ENCODE measurements at regions not wholly inside any gene's neighbourhood (a gene's known extent, or its start where the extent isn't known, plus 50 kb on each side); places are given as distances from the start of the nearest gene placed in this dataset.

- no peak for TF ChIP-seq CTCF (IDR thresholded peaks at IDR 0.05; ENCODE audit: insufficient read depth in 1 of 2, low read depth in 1 of 2, low read length in 1 of 2, severe bottlenecking in 1 of 2, unreplicated experiment in 1 of 2)
- Histone ChIP-seq H3K9me3 (no peaks in the 10 kb centered on the region), H3K36me3 (ENCODE audit: control insufficient read depth, insufficient read depth, low read length) (no peaks in the 10 kb centered on the region), H3K27me3 (replicated peaks; ENCODE audit: control insufficient read depth, insufficient read depth, low read length) (no peaks in the 10 kb centered on the region), H3K4me3 (ENCODE audit: low read depth, low read length) (no peak overlapping the region), H3K4me1 (no peaks in the 10 kb centered on the region)
- Mint-ChIP-seq H3K27me3 (ENCODE audit: insufficient read depth, unreplicated experiment) (no peaks in the 10 kb centered on the region), H3K4me3 (ENCODE audit: unreplicated experiment) (no peak overlapping the region), H3K9me3 (ENCODE audit: unreplicated experiment) (peaks cover 6% of the 10 kb centered on the region), H3K36me3 (ENCODE audit: insufficient read depth, unreplicated experiment) (no peaks in the 10 kb centered on the region), H3K27ac (ENCODE audit: unreplicated experiment) (no peak overlapping the region), H3K4me1 (ENCODE audit: low read depth, unreplicated experiment) (no peaks in the 10 kb centered on the region)
- POLR2A ChIA-PET, result no interaction called here
- no peak for DNase-seq
- CTCF ChIA-PET, result no interaction called here
- intact Hi-C loops (cut with micrococcal nuclease; ENCODE audit: unreplicated experiment), result no loop called here
- no TSS peak for BruUV-seq (replicated peaks)
These were observed 333.3 kb upstream of the THBS1 start for GRCh38 chr15:39247574-39247973.

GRCh38 chr15:39248204-39248603 lies 332.7 kb upstream of the THBS1 start:
- no TSS peak for BruUV-seq (replicated peaks)

GRCh38 chr15:39250001-39250400 lies 330.9 kb upstream of the THBS1 start:
- no peaks in the 10 kb centered on the region for H3K9me3 ChIP-seq
- no peaks in the 10 kb centered on the region for H3K4me1 ChIP-seq
- TF ChIP-seq CTCF (IDR thresholded peaks at IDR 0.05; ENCODE audit: insufficient read depth in 1 of 2, low read depth in 1 of 2, low read length in 1 of 2, severe bottlenecking in 1 of 2, unreplicated experiment in 1 of 2), result no peak
- BruUV-seq (replicated peaks), result no TSS peak
- H3K27me3 Mint-ChIP-seq (ENCODE audit: insufficient read depth, unreplicated experiment), result no peaks in the 10 kb centered on the region
- H3K4me1 Mint-ChIP-seq (ENCODE audit: low read depth, unreplicated experiment), result no peaks in the 10 kb centered on the region
- no peaks in the 10 kb centered on the region for H3K27me3 ChIP-seq (replicated peaks; ENCODE audit: control insufficient read depth, insufficient read depth, low read length)
- DNase-seq, result no peak
- peaks cover 12% of the 10 kb centered on the region for H3K9me3 Mint-ChIP-seq (ENCODE audit: unreplicated experiment)
- no peak overlapping the region for H3K4me3 Mint-ChIP-seq (ENCODE audit: unreplicated experiment)
- no peaks in the 10 kb centered on the region for H3K36me3 ChIP-seq (ENCODE audit: control insufficient read depth, insufficient read depth, low read length)
- CTCF ChIA-PET, result no interaction called here
- POLR2A ChIA-PET, result no interaction called here
- no peak overlapping the region for H3K4me3 ChIP-seq (ENCODE audit: low read depth, low read length)
- H3K36me3 Mint-ChIP-seq (ENCODE audit: insufficient read depth, unreplicated experiment), result no peaks in the 10 kb centered on the region
- no peak overlapping the region for H3K27ac Mint-ChIP-seq (ENCODE audit: unreplicated experiment)
- intact Hi-C loops (cut with micrococcal nuclease; ENCODE audit: unreplicated experiment), result no loop called here

More at GRCh38 chr15:39248204-39248603, 332.7 kb upstream of the THBS1 start:
- Mint-ChIP-seq H3K9me3 (ENCODE audit: unreplicated experiment) (peaks cover 6% of the 10 kb centered on the region), H3K27ac (ENCODE audit: unreplicated experiment) (no peak overlapping the region), H3K27me3 (ENCODE audit: insufficient read depth, unreplicated experiment) (no peaks in the 10 kb centered on the region), H3K4me1 (ENCODE audit: low read depth, unreplicated experiment) (no peaks in the 10 kb centered on the region), H3K4me3 (ENCODE audit: unreplicated experiment) (no peak overlapping the region), H3K36me3 (ENCODE audit: insufficient read depth, unreplicated experiment) (no peaks in the 10 kb centered on the region)
- no peak for DNase-seq
- Histone ChIP-seq H3K27me3 (replicated peaks; ENCODE audit: control insufficient read depth, insufficient read depth, low read length) (no peaks in the 10 kb centered on the region), H3K9me3 (no peaks in the 10 kb centered on the region), H3K4me3 (ENCODE audit: low read depth, low read length) (no peak overlapping the region), H3K36me3 (ENCODE audit: control insufficient read depth, insufficient read depth, low read length) (no peaks in the 10 kb centered on the region), H3K4me1 (no peaks in the 10 kb centered on the region)
- ChIA-PET CTCF (no interaction called here), POLR2A (no interaction called here)
- intact Hi-C loops (cut with micrococcal nuclease; ENCODE audit: unreplicated experiment), result no loop called here
- no peak for TF ChIP-seq CTCF (IDR thresholded peaks at IDR 0.05; ENCODE audit: insufficient read depth in 1 of 2, low read depth in 1 of 2, low read length in 1 of 2, severe bottlenecking in 1 of 2, unreplicated experiment in 1 of 2)

Data from Caco-2 (cell line).